Tibial artery (tissue), 4 donors: ENCODE measurements at regions not wholly inside any gene's neighbourhood (a gene's known extent, or its start where the extent isn't known, plus 50 kb on each side); places are given as distances from the start of the nearest gene placed in this dataset.

Experiments used
- DNase-seq, 2 donors: peaks; one replicate each; pipeline ENCODE4 v3.0.0-alpha.2; 2019
- H3K27ac ChIP-seq, 2 donors: fragments of 200-600 bp; sonication (generic) in 1 of 2; 1 replicate in 1 of 2; 2 replicates in 1 of 2; pipeline ENCODE4 v1.5.1; 2018 to 2019; ENCODE audit warnings: mild to moderate bottlenecking in 1 of 2
- H3K27me3 ChIP-seq, 2 donors: fragments of 200-600 bp; sonication (generic) in 1 of 2; one replicate each; pipeline versions ENCODE4 v1.5.1 to v1.6.0; 2016 to 2019
- H3K36me3 ChIP-seq, 3 donors: fragments of 200-600 bp; sonication (generic) in 2 of 3; one replicate each; pipeline ENCODE4 v1.5.1; 2016 to 2019; ENCODE audit warnings: mild to moderate bottlenecking in 2 of 3
- H3K4me1 ChIP-seq, 4 donors: fragments of 200-600 bp; sonication (generic) in 2 of 4; 1 replicate in 3 of 4; 2 replicates in 1 of 4; pipeline ENCODE4 v1.5.1; 2016 to 2019
- H3K4me3 ChIP-seq, 2 donors: fragments of 200-600 bp; sonication (generic) in 1 of 2; 1 replicate in 1 of 2; 2 replicates in 1 of 2; pipeline ENCODE4 v1.5.1; 2018 to 2019; ENCODE audit warnings: mild to moderate bottlenecking in 2 of 2
- H3K9me3 ChIP-seq, 3 donors: fragments of 200-600 bp; sonication (generic) in 1 of 3; one replicate each; pipeline ENCODE4 v1.5.1; 2016 to 2019
- intact Hi-C: fragments of 100-400 bp; cut with DNase I; formaldehyde crosslinking; loops from one replicate; pipeline ENCODE4 v1.15.0; 2023; ENCODE audit warnings: low total_unique reads
- TF ChIP-seq, protein P1 (sequence below), 2 experiments: fragments of 200-600 bp in 1 of 2; fragments of 450-650 bp in 1 of 2; IDR thresholded peaks; one replicate each; pipeline ENCODE4 v1.5.1; 2017 to 2019; ENCODE audit warnings: antibody characterized with exemption in 2 of 2, mild to moderate bottlenecking in 1 of 2, moderate library complexity in 1 of 2

- Histone ChIP-seq H3K4me1 (peaks cover 0 to 17% (median 13%) of the 10 kb centered on the region in 4 donors), H3K27me3 (no peaks in the 10 kb centered on the region), H3K9me3 (no peaks in the 10 kb centered on the region), H3K4me3 (no peak overlapping the region), H3K36me3 (no peaks in the 10 kb centered on the region), H3K27ac (no peak overlapping the region)
- TF ChIP-seq, protein P1, sequence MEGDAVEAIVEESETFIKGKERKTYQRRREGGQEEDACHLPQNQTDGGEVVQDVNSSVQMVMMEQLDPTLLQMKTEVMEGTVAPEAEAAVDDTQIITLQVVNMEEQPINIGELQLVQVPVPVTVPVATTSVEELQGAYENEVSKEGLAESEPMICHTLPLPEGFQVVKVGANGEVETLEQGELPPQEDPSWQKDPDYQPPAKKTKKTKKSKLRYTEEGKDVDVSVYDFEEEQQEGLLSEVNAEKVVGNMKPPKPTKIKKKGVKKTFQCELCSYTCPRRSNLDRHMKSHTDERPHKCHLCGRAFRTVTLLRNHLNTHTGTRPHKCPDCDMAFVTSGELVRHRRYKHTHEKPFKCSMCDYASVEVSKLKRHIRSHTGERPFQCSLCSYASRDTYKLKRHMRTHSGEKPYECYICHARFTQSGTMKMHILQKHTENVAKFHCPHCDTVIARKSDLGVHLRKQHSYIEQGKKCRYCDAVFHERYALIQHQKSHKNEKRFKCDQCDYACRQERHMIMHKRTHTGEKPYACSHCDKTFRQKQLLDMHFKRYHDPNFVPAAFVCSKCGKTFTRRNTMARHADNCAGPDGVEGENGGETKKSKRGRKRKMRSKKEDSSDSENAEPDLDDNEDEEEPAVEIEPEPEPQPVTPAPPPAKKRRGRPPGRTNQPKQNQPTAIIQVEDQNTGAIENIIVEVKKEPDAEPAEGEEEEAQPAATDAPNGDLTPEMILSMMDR (IDR thresholded peaks at IDR 0.05) = no peak
- no peak for DNase-seq
- intact Hi-C loops = loop anchor here (10.0 kb wide), 1 partner anchor 1274 kb away; no protein-coding TSS in a partner anchor
These were observed 638.3 kb downstream of the CCDC171 start for GRCh38 chr9:16191191-16191590.

- peaks cover 0 to 23% (median 18%) of the 10 kb centered on the region in 4 donors for H3K4me1 ChIP-seq
- no peaks in the 10 kb centered on the region for H3K27me3 ChIP-seq
- TF ChIP-seq, protein P1 (IDR thresholded peaks at IDR 0.05) = peak; percentile 70 to 78
- H3K9me3 ChIP-seq = no peaks in the 10 kb centered on the region
- no peaks in the 10 kb centered on the region for H3K36me3 ChIP-seq
- H3K4me3 ChIP-seq = no peak overlapping the region
- DNase-seq = peak; percentile 80 to 86
- intact Hi-C loops = loop anchor here (10.0 kb wide), 1 partner anchor 1273 kb away; no protein-coding TSS in a partner anchor
- H3K27ac ChIP-seq = peak overlapping the region in 1 of 2 donors; percentile 15
These were observed 639.0 kb downstream of the CCDC171 start for GRCh38 chr9:16191691-16192402.

- intact Hi-C loops = loop anchor here (10.0 kb wide), 1 partner anchor 1272 kb away; no protein-coding TSS in a partner anchor
- TF ChIP-seq, protein P1 (IDR thresholded peaks at IDR 0.05) = no peak
- H3K4me3 ChIP-seq = no peak overlapping the region
These were observed 639.7 kb downstream of the CCDC171 start for GRCh38 chr9:16192403-16193017.

DNA sequence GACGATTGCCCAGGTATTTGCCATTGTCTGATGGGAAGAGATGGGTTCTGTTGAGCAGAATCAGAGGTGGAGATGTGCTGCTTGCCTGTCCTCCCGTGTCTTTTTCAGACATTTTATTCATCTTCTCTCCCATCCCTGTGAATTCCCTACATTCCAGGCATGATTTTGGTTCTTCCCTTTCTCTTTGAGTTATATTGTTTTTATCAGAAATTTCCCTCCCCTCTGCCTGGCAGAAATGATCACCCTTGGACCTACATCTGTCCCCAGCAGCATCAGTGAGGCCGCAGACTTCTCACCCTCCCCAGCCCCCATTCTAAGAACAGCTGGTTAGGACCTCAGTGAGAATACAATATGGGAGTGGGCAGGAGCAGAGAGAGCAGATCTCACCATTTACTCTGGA lies 640.2 kb downstream of the CCDC171 start:
- H3K4me3 ChIP-seq = no peak overlapping the region
- no peaks in the 10 kb centered on the region for H3K27me3 ChIP-seq
- intact Hi-C loops = loop anchor here (10.0 kb wide), 1 partner anchor 1272 kb away; no protein-coding TSS in a partner anchor
- no peaks in the 10 kb centered on the region for H3K9me3 ChIP-seq
- no peak overlapping the region for H3K27ac ChIP-seq
- peaks cover 0 to 36% (median 25%) of the 10 kb centered on the region in 4 donors for H3K4me1 ChIP-seq
- TF ChIP-seq, protein P1 (IDR thresholded peaks at IDR 0.05) = no peak
- H3K36me3 ChIP-seq = no peaks in the 10 kb centered on the region
- DNase-seq = no peak

More at GRCh38 chr9:16192403-16193017, 639.7 kb downstream of the CCDC171 start:
- no peak for DNase-seq
- H3K9me3 ChIP-seq = no peaks in the 10 kb centered on the region
- peaks cover 0 to 30% (median 23%) of the 10 kb centered on the region in 4 donors for H3K4me1 ChIP-seq
- H3K27me3 ChIP-seq = no peaks in the 10 kb centered on the region
- H3K36me3 ChIP-seq = no peaks in the 10 kb centered on the region
- no peak overlapping the region for H3K27ac ChIP-seq

DNA sequence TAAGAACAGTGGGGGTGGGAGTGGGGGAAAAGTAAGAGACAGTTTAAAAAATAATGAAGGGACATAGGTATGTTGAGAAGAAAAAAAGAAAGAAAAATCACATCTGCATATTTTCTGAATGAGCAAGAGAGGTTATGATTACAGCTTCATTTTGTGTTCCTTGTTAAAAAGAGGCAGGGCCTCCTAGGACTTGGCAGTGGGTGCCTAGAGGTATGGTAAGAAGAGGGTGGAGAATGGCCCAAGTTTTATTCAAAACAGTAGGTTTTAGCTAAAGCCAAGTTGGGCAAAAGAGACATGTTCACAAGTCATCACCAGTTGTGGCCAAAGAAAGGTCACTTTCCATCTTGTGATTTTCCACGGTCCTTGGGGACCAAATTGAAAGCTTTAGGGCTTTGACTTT lies 643.4 kb downstream of the CCDC171 start:
- Histone ChIP-seq H3K9me3 (no peaks in the 10 kb centered on the region), H3K4me3 (no peak overlapping the region), H3K4me1 (peaks cover 0 to 47% (median 28%) of the 10 kb centered on the region in 4 donors), H3K27me3 (no peaks in the 10 kb centered on the region), H3K27ac (peak overlapping the region in 1 of 2 donors; percentile 1), H3K36me3 (no peaks in the 10 kb centered on the region)
- DNase-seq = no peak
- intact Hi-C loops = loop anchor here (10.0 kb wide), 1 partner anchor 1269 kb away; no protein-coding TSS in a partner anchor
- TF ChIP-seq, protein P1 (IDR thresholded peaks at IDR 0.05) = no peak
